ENCODE measurements at regions not wholly inside any gene's neighbourhood (a gene's known extent, or its start where the extent isn't known, plus 50 kb on each side); places are given as distances from the start of the nearest gene placed in this dataset.

GRCh38 chr22:48537343-48537680 is 1290.4 kb downstream of the BRD1 start:
- H3K36me3 ChIP-seq (ENCODE audit: insufficient read depth, low read length): no peaks in the 10 kb centered on the region
- H3K4me1 ChIP-seq (ENCODE audit: insufficient read depth, low read length, poor library complexity, severe bottlenecking): no peaks in the 10 kb centered on the region
- no peak overlapping the region for H3K9ac ChIP-seq (ENCODE audit: low read depth, low read length, poor library complexity, severe bottlenecking)
- no peaks in the 10 kb centered on the region for H4K20me1 ChIP-seq (ENCODE audit: insufficient read depth, low read length, poor library complexity, severe bottlenecking)
- H3F3A ChIP-seq (ENCODE audit: low read depth): no peaks in the 10 kb centered on the region
- no peaks in the 10 kb centered on the region for H3K9me2 ChIP-seq (replicated peaks; ENCODE audit: low read depth, low read length)
- H3K79me2 ChIP-seq (ENCODE audit: insufficient read depth, low read length): no peaks in the 10 kb centered on the region
- TF ChIP-seq EZH2phosphoT487 (IDR thresholded peaks at IDR 0.05; ENCODE audit: borderline replicate concordance) (no peak), CTCF (conservative IDR thresholded peaks at IDR 0.05; ENCODE audit: low read length) (no peak)
- no peak overlapping the region for H2AFZ ChIP-seq (ENCODE audit: low read length)
- H3K27me3 ChIP-seq (ENCODE audit: insufficient read depth, low read length, poor library complexity, severe bottlenecking): no peaks in the 10 kb centered on the region
- no peak overlapping the region for H3K4me3 ChIP-seq (ENCODE audit: low read length, poor library complexity, severe bottlenecking)
- H3K9me3 ChIP-seq (ENCODE audit: insufficient read depth, low read depth, low read length): no peaks in the 10 kb centered on the region; the same call in 1 of the 2 replicates
- H3K4me2 ChIP-seq (ENCODE audit: low read depth, low read length, poor library complexity, severe bottlenecking): no peak overlapping the region

- Histone ChIP-seq H3F3A (ENCODE audit: low read depth) (no peaks in the 10 kb centered on the region), H4K20me1 (ENCODE audit: insufficient read depth, low read length, poor library complexity, severe bottlenecking) (no peaks in the 10 kb centered on the region), H3K4me1 (ENCODE audit: insufficient read depth, low read length, poor library complexity, severe bottlenecking) (no peaks in the 10 kb centered on the region), H3K27me3 (ENCODE audit: insufficient read depth, low read length, poor library complexity, severe bottlenecking) (no peaks in the 10 kb centered on the region), H3K4me3 (ENCODE audit: low read length, poor library complexity, severe bottlenecking) (no peak overlapping the region), H2AFZ (ENCODE audit: low read length) (no peak overlapping the region), H3K4me2 (ENCODE audit: low read depth, low read length, poor library complexity, severe bottlenecking) (no peak overlapping the region), H3K9me3 (ENCODE audit: insufficient read depth, low read depth, low read length) (no peaks in the 10 kb centered on the region; the same call in 1 of the 2 replicates), H3K79me2 (ENCODE audit: insufficient read depth, low read length) (no peaks in the 10 kb centered on the region), H3K9ac (ENCODE audit: low read depth, low read length, poor library complexity, severe bottlenecking) (no peak overlapping the region), H3K9me2 (replicated peaks; ENCODE audit: low read depth, low read length) (no peaks in the 10 kb centered on the region), H3K36me3 (ENCODE audit: insufficient read depth, low read length) (no peaks in the 10 kb centered on the region)
- TF ChIP-seq CTCF (conservative IDR thresholded peaks at IDR 0.05; ENCODE audit: low read length): no peak
- TF ChIP-seq EZH2phosphoT487 (IDR thresholded peaks at IDR 0.05; ENCODE audit: borderline replicate concordance): no peak
Observed at GRCh38 chr22:48536541-48537342, 1290.9 kb downstream of the BRD1 start.

- Histone ChIP-seq H3K79me2 (ENCODE audit: insufficient read depth, low read length) (no peaks in the 10 kb centered on the region), H3K4me2 (ENCODE audit: low read depth, low read length, poor library complexity, severe bottlenecking) (no peak overlapping the region)
Observed at GRCh38 chr22:48535868-48536540, 1291.7 kb downstream of the BRD1 start.

More at GRCh38 chr22:48535868-48536540, 1291.7 kb downstream of the BRD1 start:
- H2AFZ ChIP-seq (ENCODE audit: low read length): no peak overlapping the region
- H4K20me1 ChIP-seq (ENCODE audit: insufficient read depth, low read length, poor library complexity, severe bottlenecking): no peaks in the 10 kb centered on the region
- no peak overlapping the region for H3K9ac ChIP-seq (ENCODE audit: low read depth, low read length, poor library complexity, severe bottlenecking)
- H3K4me1 ChIP-seq (ENCODE audit: insufficient read depth, low read length, poor library complexity, severe bottlenecking): no peaks in the 10 kb centered on the region
- no peaks in the 10 kb centered on the region for H3F3A ChIP-seq (ENCODE audit: low read depth)
- no peak for TF ChIP-seq CTCF (conservative IDR thresholded peaks at IDR 0.05; ENCODE audit: low read length)
- TF ChIP-seq EZH2phosphoT487 (IDR thresholded peaks at IDR 0.05; ENCODE audit: borderline replicate concordance): no peak
- no peaks in the 10 kb centered on the region; the same call in 1 of the 2 replicates for H3K9me3 ChIP-seq (ENCODE audit: insufficient read depth, low read depth, low read length)
- H3K9me2 ChIP-seq (replicated peaks; ENCODE audit: low read depth, low read length): no peaks in the 10 kb centered on the region
- no peaks in the 10 kb centered on the region for H3K27me3 ChIP-seq (ENCODE audit: insufficient read depth, low read length, poor library complexity, severe bottlenecking)
- no peaks in the 10 kb centered on the region for H3K36me3 ChIP-seq (ENCODE audit: insufficient read depth, low read length)
- no peak overlapping the region for H3K4me3 ChIP-seq (ENCODE audit: low read length, poor library complexity, severe bottlenecking)
